ENCODE measurements at regions not wholly inside any gene's neighbourhood (a gene's known extent, or its start where the extent isn't known, plus 50 kb on each side); places are given as distances from the start of the nearest gene placed in this dataset.

DNA sequence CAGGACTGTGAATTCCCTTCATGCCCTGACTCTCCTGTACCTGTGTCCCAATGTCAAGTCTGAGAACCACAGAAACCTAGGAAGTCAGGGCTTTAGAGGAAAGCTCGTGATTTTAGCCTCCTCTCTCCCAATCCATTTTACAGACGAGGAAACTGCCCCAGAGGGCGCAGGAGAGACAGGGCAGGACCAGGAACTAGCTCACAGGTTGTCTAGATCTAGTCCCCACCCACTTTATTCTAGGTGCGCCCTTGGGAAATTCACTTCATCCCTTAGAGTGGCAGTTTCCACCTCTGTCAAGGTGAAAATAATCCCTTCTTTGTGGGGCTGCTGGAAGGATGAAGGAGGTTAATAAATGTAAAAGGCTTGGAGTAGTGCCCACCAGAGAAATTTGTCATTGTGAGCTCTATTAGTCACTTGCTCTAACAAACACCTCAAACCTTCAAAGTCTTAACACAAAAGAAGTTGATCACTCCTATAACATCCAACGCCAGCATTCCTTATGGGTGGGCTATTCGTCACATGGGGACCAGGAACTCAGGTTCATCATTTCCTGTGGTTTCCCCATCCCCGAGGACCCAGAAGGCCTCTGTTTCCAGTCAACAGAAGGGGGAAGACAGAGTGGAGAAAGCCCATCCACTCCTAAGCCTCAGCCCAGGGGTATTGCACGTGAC is 282.3 kb downstream of the XXYLT1 start:
- 66 to 76% methylated on average over 8 of the region's 8 CpGs for WGBS, 2 donors
- Histone ChIP-seq H3K27me3 (no peaks in the 10 kb centered on the region), H3K4me1 (no peaks in the 10 kb centered on the region), H3K9me3 (no peaks in the 10 kb centered on the region), H3K27ac (no peak overlapping the region), H3K4me3 (no peak overlapping the region), H3K36me3 (no peaks in the 10 kb centered on the region)
- intact Hi-C loops (cut with DNase I), result no loop called here
- no peak for TF ChIP-seq CTCF (IDR thresholded peaks at IDR 0.05)
- DNase-seq (no peak), FAIRE-seq (no peak), ATAC-seq (no peak)

DNA sequence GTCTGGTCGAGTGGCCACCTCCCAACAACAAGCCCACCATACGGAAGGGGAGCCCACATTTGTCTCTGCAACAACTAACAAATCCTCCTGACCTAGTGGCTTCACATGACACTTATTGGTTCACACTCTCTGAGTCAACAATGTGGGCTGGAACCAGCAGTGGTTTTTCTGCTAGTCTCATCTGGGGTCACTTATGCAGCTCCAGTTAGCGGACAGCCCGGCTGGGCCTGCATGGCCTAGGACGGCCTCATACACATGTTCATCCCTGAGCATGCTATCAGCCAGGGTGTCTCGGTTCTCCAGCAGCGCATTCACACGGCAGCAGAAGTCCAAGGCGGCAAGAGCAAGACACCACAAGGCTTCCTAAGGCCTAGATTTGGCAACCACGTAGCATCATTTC is 281.7 kb downstream of the XXYLT1 start:
- DNase-seq (no peak), FAIRE-seq (no peak), ATAC-seq (no peak)
- H3K27me3 ChIP-seq, result no peaks in the 10 kb centered on the region
- intact Hi-C loops (cut with DNase I), result no loop called here
- no peaks in the 10 kb centered on the region for H3K9me3 ChIP-seq
- no peak for TF ChIP-seq CTCF (IDR thresholded peaks at IDR 0.05)
- H3K4me1 ChIP-seq, result no peaks in the 10 kb centered on the region
- H3K27ac ChIP-seq, result no peak overlapping the region
- H3K4me3 ChIP-seq, result no peak overlapping the region
- WGBS, 2 donors, result 74 to 80% methylated on average over 10 of the region's 10 CpGs
- H3K36me3 ChIP-seq, result no peaks in the 10 kb centered on the region

GRCh38 chr3:194990454-194991337 is 280.3 kb downstream of the XXYLT1 start:
- ATAC-seq, result no peak
- H3K27ac ChIP-seq, result no peak overlapping the region
- TF ChIP-seq CTCF (IDR thresholded peaks at IDR 0.05), result no peak
- H3K4me3 ChIP-seq, result no peak overlapping the region
- 62 to 70% methylated on average over 8 of the region's 8 CpGs for WGBS, 2 donors
- intact Hi-C loops (cut with DNase I), result no loop called here
- H3K36me3 ChIP-seq, result no peaks in the 10 kb centered on the region
- FAIRE-seq, result no peak
- DNase-seq, result no peak
- no peaks in the 10 kb centered on the region for H3K9me3 ChIP-seq
- no peaks in the 10 kb centered on the region for H3K4me1 ChIP-seq
- no peaks in the 10 kb centered on the region for H3K27me3 ChIP-seq

- Histone ChIP-seq H3K9me3 (no peaks in the 10 kb centered on the region), H3K27me3 (no peaks in the 10 kb centered on the region), H3K27ac (no peak overlapping the region), H3K36me3 (no peaks in the 10 kb centered on the region), H3K4me1 (no peaks in the 10 kb centered on the region), H3K4me3 (no peak overlapping the region)
- DNase-seq, result no peak
- intact Hi-C loops (cut with DNase I), result no loop called here
- FAIRE-seq, result no peak
- WGBS, 2 donors, result 53 to 60% methylated on average over 4 of the region's 4 CpGs
- TF ChIP-seq CTCF (IDR thresholded peaks at IDR 0.05), result no peak
- no peak for ATAC-seq
These were observed 279.7 kb downstream of the XXYLT1 start for GRCh38 chr3:194991338-194991654.

DNA sequence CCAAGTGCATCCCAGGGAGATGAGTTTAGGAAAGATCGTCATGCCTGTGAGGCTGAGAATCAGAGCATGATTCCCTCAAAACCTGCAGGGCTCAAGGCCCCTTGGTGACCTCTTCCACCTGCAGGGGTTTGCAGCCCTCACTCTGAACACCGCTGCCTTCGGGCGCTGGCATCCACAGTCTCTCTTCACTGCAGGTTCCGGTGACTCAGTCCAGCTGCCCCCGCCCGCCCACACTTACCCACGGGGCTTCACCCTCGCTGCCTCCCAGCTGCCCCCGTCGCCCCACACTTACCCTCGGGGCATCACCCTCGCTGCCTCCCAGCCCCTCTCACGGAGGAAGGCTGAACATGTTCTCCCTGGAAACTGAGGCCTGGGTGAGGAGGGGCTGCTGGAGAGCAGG is 277.1 kb downstream of the XXYLT1 start:
- Histone ChIP-seq H3K27me3 (no peaks in the 10 kb centered on the region), H3K27ac (no peak overlapping the region), H3K36me3 (no peaks in the 10 kb centered on the region), H3K4me1 (no peaks in the 10 kb centered on the region), H3K4me3 (no peak overlapping the region), H3K9me3 (no peaks in the 10 kb centered on the region)
- DNase-seq (peak in 1 of 6 donors; percentile 51), FAIRE-seq (no peak), ATAC-seq (no peak)
- WGBS, 2 donors, result 83 to 91% methylated on average over 14 of the region's 14 CpGs
- no peak for TF ChIP-seq CTCF (IDR thresholded peaks at IDR 0.05)
- intact Hi-C loops (cut with DNase I), result no loop called here
